ENCODE measurements at regions not wholly inside any gene's neighbourhood (a gene's known extent, or its start where the extent isn't known, plus 50 kb on each side); places are given as distances from the start of the nearest gene placed in this dataset.
A peak's percentile ranks its signal among the peaks of the same experiment; 100 is the strongest.
"Not testable (repeated sequence)": the region's sequence is repeated elsewhere in the genome, so short reads cannot be mapped to it uniquely, and the experiment has no call there.

- no peak for DNase-seq
Measured at GRCh38 chr17:51389875-51390274, 129.5 kb downstream of the UTP18 start.

- DNase-seq = no peak
Measured at GRCh38 chr17:51391982-51392654, 131.8 kb downstream of the UTP18 start.

GRCh38 chr17:51395621-51396020 is 135.3 kb downstream of the UTP18 start:
- DNase-seq = no peak

- no peak for DNase-seq
Measured at GRCh38 chr17:51397361-51398127, 137.2 kb downstream of the UTP18 start.

GRCh38 chr17:51398128-51398525 is 137.8 kb downstream of the UTP18 start:
- DNase-seq = no peak

- no peak for DNase-seq
Measured at GRCh38 chr17:51398687-51399086, 138.3 kb downstream of the UTP18 start.

GRCh38 chr17:51401279-51401678 is 140.9 kb downstream of the UTP18 start:
- DNase-seq = no peak

GRCh38 chr17:51402899-51403298 is 142.6 kb downstream of the UTP18 start:
- no peak for DNase-seq

- no peak for DNase-seq
Measured at GRCh38 chr17:51407576-51407975, 147.2 kb downstream of the UTP18 start.

GRCh38 chr17:51419476-51419875 is 159.1 kb downstream of the UTP18 start:
- DNase-seq = no peak

- DNase-seq = no peak
Measured at GRCh38 chr17:51421525-51421924, 161.2 kb downstream of the UTP18 start.

GRCh38 chr17:51422634-51423033 is 162.3 kb downstream of the UTP18 start:
- DNase-seq = no peak

GRCh38 chr17:51423421-51424160 is 163.2 kb downstream of the UTP18 start:
- no peak for DNase-seq

GRCh38 chr17:51425773-51426172 is 165.4 kb downstream of the UTP18 start:
- DNase-seq = no peak

GRCh38 chr17:51427323-51427811 is 167.0 kb downstream of the UTP18 start:
- DNase-seq = no peak

GRCh38 chr17:51427856-51428255 is 167.5 kb downstream of the UTP18 start:
- DNase-seq = peak; percentile 75

GRCh38 chr17:51428668-51429495 is 168.5 kb downstream of the UTP18 start:
- DNase-seq = no peak

GRCh38 chr17:51429938-51430337 is 169.6 kb downstream of the UTP18 start:
- DNase-seq = not testable (repeated sequence)

GRCh38 chr17:51430591-51430990 is 170.2 kb downstream of the UTP18 start:
- no peak for DNase-seq

GRCh38 chr17:51434434-51435170 is 174.3 kb downstream of the UTP18 start:
- DNase-seq = no peak

- no peak for DNase-seq
Measured at GRCh38 chr17:51435171-51435552, 174.8 kb downstream of the UTP18 start.

- no peak for DNase-seq
Measured at GRCh38 chr17:51435641-51436091, 175.3 kb downstream of the UTP18 start.
